BJ (cell line): ENCODE measurements at regions not wholly inside any gene's neighbourhood (a gene's known extent, or its start where the extent isn't known, plus 50 kb on each side); places are given as distances from the start of the nearest gene placed in this dataset.

Source experiments
- CTCF ChIA-PET: fragments of 350-600 bp; formaldehyde crosslinking; extraction: SDS; loops from one replicate; lab custom pipeline; 2021; ENCODE audit warnings: antibody characterized with exemption, inconsistent platforms; lab: Yijun Ruan, JAX
- POLR2A ChIA-PET: fragments of 300-600 bp; sonication (Branson Sonifier 250); formaldehyde crosslinking; extraction: SDS; loops from one replicate; lab custom pipeline; 2021; ENCODE audit warnings: antibody characterized with exemption; lab: Charles Lee
- DNase-seq: peaks from one replicate; pipeline ENCODE4 v3.0.0-alpha.2; 2011; ENCODE audit warnings: low read depth
- H3K27me3 ChIP-seq: 2 replicates; pipeline ENCODE4 v1.6.0; 2011; ENCODE audit warnings: low read length; ENCODE audit not compliant: control insufficient read depth, insufficient read depth
- H3K36me3 ChIP-seq: 2 replicates; pipeline ENCODE4 v1.5.1; 2011; ENCODE audit warnings: low read length; ENCODE audit not compliant: control insufficient read depth, insufficient read depth
- H3K4me3 ChIP-seq: 2 replicates; pipeline ENCODE4 v1.5.1; 2011; ENCODE audit warnings: low read depth, mild to moderate bottlenecking, control low read depth, low read length
- TF ChIP-seq, protein P1 (sequence below): IDR thresholded peaks from 2 replicates; pipeline ENCODE4 v1.5.1; 2011; ENCODE audit warnings: low read depth, mild to moderate bottlenecking, control low read depth, inconsistent platforms, low read length, moderate library complexity; ENCODE audit not compliant: insufficient read depth

GRCh38 chr5:101390151-101390908 lies 487.2 kb upstream of the ST8SIA4 start:
- CTCF ChIA-PET: interaction anchor here (0.8 to 1.9 kb wide), 10 partner anchors 9 to 960 kb away, joined by 3 to 7 read pairs (median 4); no protein-coding TSS in a partner anchor
- no peaks in the 10 kb centered on the region for H3K36me3 ChIP-seq
- no peaks in the 10 kb centered on the region for H3K27me3 ChIP-seq
- POLR2A ChIA-PET: no interaction called here
- TF ChIP-seq, protein P1, sequence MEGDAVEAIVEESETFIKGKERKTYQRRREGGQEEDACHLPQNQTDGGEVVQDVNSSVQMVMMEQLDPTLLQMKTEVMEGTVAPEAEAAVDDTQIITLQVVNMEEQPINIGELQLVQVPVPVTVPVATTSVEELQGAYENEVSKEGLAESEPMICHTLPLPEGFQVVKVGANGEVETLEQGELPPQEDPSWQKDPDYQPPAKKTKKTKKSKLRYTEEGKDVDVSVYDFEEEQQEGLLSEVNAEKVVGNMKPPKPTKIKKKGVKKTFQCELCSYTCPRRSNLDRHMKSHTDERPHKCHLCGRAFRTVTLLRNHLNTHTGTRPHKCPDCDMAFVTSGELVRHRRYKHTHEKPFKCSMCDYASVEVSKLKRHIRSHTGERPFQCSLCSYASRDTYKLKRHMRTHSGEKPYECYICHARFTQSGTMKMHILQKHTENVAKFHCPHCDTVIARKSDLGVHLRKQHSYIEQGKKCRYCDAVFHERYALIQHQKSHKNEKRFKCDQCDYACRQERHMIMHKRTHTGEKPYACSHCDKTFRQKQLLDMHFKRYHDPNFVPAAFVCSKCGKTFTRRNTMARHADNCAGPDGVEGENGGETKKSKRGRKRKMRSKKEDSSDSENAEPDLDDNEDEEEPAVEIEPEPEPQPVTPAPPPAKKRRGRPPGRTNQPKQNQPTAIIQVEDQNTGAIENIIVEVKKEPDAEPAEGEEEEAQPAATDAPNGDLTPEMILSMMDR: peak; percentile 60
- peak; percentile 0 for DNase-seq
- no peak overlapping the region for H3K4me3 ChIP-seq

- H3K27me3 ChIP-seq: no peaks in the 10 kb centered on the region
- no peaks in the 10 kb centered on the region for H3K36me3 ChIP-seq
- TF ChIP-seq, protein P1: no peak
- DNase-seq: no peak
- ChIA-PET POLR2A (no interaction called here), CTCF (no interaction called here)
- H3K4me3 ChIP-seq: no peak overlapping the region
Measured at GRCh38 chr5:101385276-101385675, 482.2 kb upstream of the ST8SIA4 start.

GRCh38 chr5:101370181-101370580 lies 467.1 kb upstream of the ST8SIA4 start:
- POLR2A ChIA-PET: no interaction called here
- Histone ChIP-seq H3K27me3 (no peaks in the 10 kb centered on the region), H3K4me3 (no peak overlapping the region), H3K36me3 (no peaks in the 10 kb centered on the region)
- DNase-seq: no peak
- TF ChIP-seq, protein P1: no peak
- CTCF ChIA-PET: no interaction called here

- CTCF ChIA-PET: interaction anchor here (1.0 kb wide), 1 partner anchor 268 kb away, joined by 3 read pairs; no protein-coding TSS in a partner anchor
- H3K27me3 ChIP-seq: no peaks in the 10 kb centered on the region
- H3K36me3 ChIP-seq: no peaks in the 10 kb centered on the region
- no peak for DNase-seq
- TF ChIP-seq, protein P1: no peak
- no peak overlapping the region for H3K4me3 ChIP-seq
- POLR2A ChIA-PET: no interaction called here
Measured at GRCh38 chr5:101364469-101364868, 461.4 kb upstream of the ST8SIA4 start.

DNA sequence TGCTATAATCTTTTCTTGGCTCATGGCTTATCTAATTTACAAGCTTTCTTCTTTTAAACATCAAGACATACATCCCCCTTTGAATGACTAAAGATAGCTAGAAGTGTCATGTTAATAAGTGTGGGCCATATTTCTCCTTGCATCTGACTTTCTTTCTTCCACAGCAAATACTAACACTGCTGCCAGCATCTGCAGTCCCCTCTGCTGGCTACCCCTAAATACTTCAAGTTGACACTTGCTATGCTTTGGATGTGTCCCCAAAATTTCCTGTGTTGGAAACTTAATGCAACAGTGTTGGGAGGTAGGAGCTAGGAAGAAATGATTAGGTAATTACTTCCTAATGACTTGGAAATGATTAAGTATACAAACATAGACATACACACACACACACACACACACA lies 459.0 kb upstream of the ST8SIA4 start:
- Histone ChIP-seq H3K4me3 (no peak overlapping the region), H3K36me3 (no peaks in the 10 kb centered on the region), H3K27me3 (no peaks in the 10 kb centered on the region)
- TF ChIP-seq, protein P1: no peak
- CTCF ChIA-PET: no interaction called here
- DNase-seq: no peak
- POLR2A ChIA-PET: no interaction called here
